GM19025 (cell line): ENCODE measurements at regions not wholly inside any gene's neighbourhood (a gene's known extent, or its start where the extent isn't known, plus 50 kb on each side); places are given as distances from the start of the nearest gene placed in this dataset.

Experiments
- ATAC-seq: cut with Tn5 transposase; IDR thresholded peaks from one replicate; pipeline ENCODE4 v1.9.1; 2021; ENCODE audit warnings: mild to moderate bottlenecking, low read depth, moderate library complexity; ENCODE audit not compliant: unreplicated experiment

GRCh38 chr2:2859732-2860131 is 517.9 kb downstream of the EIPR1 start:
- no peak for ATAC-seq

- no peak for ATAC-seq
Observed at GRCh38 chr2:2859164-2859563, 518.5 kb downstream of the EIPR1 start.

GRCh38 chr2:2856723-2857415 is 520.7 kb downstream of the EIPR1 start:
- ATAC-seq = no peak

- no peak for ATAC-seq
Observed at GRCh38 chr2:2855297-2855696, 522.3 kb downstream of the EIPR1 start.

GRCh38 chr2:2853346-2853745 is 522.3 kb upstream of the MYT1L start:
- ATAC-seq = no peak

GRCh38 chr2:2851806-2852777 is 521.0 kb upstream of the MYT1L start:
- no peak for ATAC-seq

- ATAC-seq = no peak
Observed at GRCh38 chr2:2851316-2851715, 520.2 kb upstream of the MYT1L start.

- ATAC-seq = no peak
Observed at GRCh38 chr2:2850859-2851258, 519.8 kb upstream of the MYT1L start.

GRCh38 chr2:2850218-2850755 is 519.2 kb upstream of the MYT1L start:
- ATAC-seq = no peak

GRCh38 chr2:2849464-2850217 is 518.6 kb upstream of the MYT1L start:
- ATAC-seq = no peak

GRCh38 chr2:2848621-2849333 is 517.7 kb upstream of the MYT1L start:
- no peak for ATAC-seq

- ATAC-seq = no peak
Observed at GRCh38 chr2:2848198-2848597, 517.1 kb upstream of the MYT1L start.

GRCh38 chr2:2847209-2847676 is 516.2 kb upstream of the MYT1L start:
- ATAC-seq = no peak

GRCh38 chr2:2846332-2847208 is 515.5 kb upstream of the MYT1L start:
- ATAC-seq = no peak

- no peak for ATAC-seq
Observed at GRCh38 chr2:2845806-2846315, 514.8 kb upstream of the MYT1L start.

GRCh38 chr2:2845267-2845666 is 514.2 kb upstream of the MYT1L start:
- no peak for ATAC-seq

- no peak for ATAC-seq
Observed at GRCh38 chr2:2843969-2844548, 513.0 kb upstream of the MYT1L start.

- ATAC-seq = no peak
Observed at GRCh38 chr2:2842466-2842865, 511.4 kb upstream of the MYT1L start.
